Stomach (tissue), 4 donors: ENCODE measurements at regions not wholly inside any gene's neighbourhood (a gene's known extent, or its start where the extent isn't known, plus 50 kb on each side); places are given as distances from the start of the nearest gene placed in this dataset.

Source experiments
- CTCF ChIP-seq, 7 experiments: fragments of 450-650 bp in 4 of 7; fragments of 200-600 bp in 3 of 7; sonication (generic) in 3 of 7; IDR thresholded peaks; one replicate each; pipeline ENCODE4 v1.5.1; 2016 to 2019; ENCODE audit warnings: antibody characterized with exemption in 7 of 7, control low read depth in 2 of 7, mild to moderate bottlenecking in 1 of 7
- POLR2AphosphoS5 ChIP-seq, 3 donors: sonication (generic); formaldehyde crosslinking; IDR thresholded peaks; one replicate each; pipeline ENCODE4 v1.6.1; 2016; ENCODE audit warnings: antibody characterized with exemption in 3 of 3

- TF ChIP-seq CTCF (IDR thresholded peaks at IDR 0.05) = no peak
- TF ChIP-seq POLR2AphosphoS5 (IDR thresholded peaks at IDR 0.05) = no peak
Measured at GRCh38 chr15:31482122-31482922, 155.7 kb downstream of the KLF13 start.
